HL-60/S4 treated with phorbol 12-myristate 13-acetate at 8.2 ng/mL for 4 days and 3 days (cell line): ENCODE measurements at regions not wholly inside any gene's neighbourhood (a gene's known extent, or its start where the extent isn't known, plus 50 kb on each side); places are given as distances from the start of the nearest gene placed in this dataset.
"Not testable (repeated sequence)": the region's sequence is repeated elsewhere in the genome, so short reads cannot be mapped to it uniquely, and the experiment has no call there.

Source experiments
- in situ Hi-C: fragments of 300-500 bp; cut with MboI; formaldehyde crosslinking; loops from 2 replicates; pipeline ENCODE4 v1.15.0; 2022; ENCODE audit warnings: low sequenced_read_pairs

DNA sequence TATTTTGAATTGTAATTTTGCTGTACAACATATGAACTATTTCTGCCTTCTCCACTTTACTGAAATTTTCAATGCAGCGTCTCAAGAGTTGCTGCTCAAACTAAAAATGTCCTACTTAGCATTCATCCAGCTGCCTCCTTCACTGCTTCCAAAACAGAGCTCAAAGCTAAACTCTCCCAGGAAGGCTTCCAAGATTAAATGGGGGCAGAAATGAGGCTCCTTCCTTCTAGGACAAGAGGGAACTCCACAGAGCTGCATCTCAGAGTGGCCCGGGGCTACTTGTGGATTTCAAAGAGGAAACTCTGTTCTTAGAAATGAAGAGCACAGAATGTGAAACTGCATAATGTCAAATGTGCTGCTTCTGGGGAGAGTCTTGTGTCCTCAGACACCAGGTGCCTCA lies 295.9 kb upstream of the NCAM1 start:
- in situ Hi-C loops, result no loop called here

DNA sequence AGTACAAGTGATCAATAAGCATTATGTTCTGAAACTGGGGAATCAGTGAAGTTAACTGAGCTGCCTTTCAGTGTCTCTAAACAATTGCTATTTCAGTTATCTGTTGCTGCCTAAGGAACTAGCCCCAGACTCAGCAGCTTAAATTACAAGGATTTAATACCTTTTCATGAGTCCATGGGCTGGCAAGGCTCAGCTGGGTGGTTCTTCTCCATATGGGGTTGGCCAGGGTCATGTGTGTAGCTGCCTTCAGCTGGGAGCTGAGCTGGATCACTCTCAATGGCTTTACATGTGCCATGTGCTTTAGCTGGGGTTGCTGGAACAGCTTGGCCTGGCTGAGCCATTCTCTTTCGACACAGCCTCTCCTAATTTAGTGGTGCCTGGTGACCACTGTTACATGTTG lies 295.0 kb upstream of the NCAM1 start:
- in situ Hi-C loops, result no loop called here

DNA sequence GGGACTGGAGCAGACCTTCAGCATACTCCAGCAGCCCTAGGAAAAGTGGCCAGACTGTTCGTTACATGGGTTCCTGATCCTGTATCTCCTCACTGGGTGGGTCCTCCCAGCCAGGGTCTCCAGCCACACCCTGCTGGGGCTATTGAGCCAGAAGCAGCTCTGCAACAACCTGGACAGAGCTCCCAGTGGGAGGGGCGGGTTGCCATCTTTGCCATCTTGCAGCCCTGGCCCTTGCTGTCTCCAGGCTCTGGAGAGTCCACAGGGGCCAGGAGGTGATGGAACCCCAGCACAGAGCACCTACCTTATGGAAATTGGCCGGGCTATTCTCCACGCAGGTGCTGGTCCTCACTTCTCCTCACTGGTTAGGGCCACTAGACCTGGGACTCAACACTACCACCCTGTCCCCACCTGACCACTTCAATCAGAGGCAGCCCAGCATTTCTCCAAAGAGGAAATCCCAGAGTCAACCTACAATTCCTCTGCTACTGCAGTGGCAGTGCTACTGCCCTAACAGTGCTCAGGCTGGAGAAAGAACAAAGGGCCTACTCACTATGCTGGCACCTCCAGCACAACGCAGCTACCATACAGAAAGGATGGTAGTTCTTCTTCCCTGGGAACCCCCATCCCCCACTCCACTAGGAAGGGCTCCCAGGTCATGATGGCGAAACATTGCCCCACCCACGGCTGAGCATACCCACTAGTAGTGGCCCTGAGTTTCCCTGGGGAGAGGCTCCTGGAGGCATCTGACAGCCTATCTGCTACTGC lies 290.2 kb upstream of the NCAM1 start:
- in situ Hi-C loops, result no loop called here

DNA sequence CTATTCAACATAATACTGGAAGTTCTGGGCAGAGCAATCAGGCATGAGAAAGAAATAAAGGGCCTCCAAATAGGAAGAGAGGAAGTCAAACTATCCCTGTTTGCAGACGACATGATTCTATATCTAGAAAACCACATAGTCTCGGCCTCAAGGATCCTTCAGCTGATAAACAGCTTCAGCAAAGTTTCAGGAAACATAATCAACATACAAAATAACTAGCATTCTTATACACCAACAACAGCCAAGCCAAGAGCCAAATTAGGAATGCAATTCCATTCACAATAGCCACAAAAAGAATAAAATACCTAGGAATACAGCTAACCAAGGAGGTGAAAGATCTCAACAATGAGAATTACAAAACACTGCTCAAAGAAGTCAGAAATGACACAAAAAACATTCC lies 287.8 kb upstream of the NCAM1 start:
- in situ Hi-C loops, result not testable (repeated sequence)

DNA sequence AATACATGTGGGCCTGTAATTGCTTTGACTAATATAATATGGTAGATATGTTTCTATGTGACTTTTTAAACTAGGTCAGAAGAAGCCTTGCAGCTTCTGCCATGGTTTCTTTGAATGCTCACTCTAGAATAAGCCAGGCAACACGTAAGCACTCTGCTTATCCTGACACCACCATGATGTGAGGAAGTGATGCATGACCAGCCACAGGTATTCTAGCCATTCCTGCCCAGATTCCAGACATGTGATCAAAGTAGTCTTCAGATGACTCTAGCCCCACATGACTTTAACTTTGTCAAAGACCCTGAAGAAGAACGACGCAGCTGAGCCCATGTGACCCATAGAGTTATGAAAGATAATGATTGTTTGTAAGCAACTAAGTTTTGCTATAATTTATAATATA lies 276.1 kb upstream of the NCAM1 start:
- in situ Hi-C loops, result no loop called here

DNA sequence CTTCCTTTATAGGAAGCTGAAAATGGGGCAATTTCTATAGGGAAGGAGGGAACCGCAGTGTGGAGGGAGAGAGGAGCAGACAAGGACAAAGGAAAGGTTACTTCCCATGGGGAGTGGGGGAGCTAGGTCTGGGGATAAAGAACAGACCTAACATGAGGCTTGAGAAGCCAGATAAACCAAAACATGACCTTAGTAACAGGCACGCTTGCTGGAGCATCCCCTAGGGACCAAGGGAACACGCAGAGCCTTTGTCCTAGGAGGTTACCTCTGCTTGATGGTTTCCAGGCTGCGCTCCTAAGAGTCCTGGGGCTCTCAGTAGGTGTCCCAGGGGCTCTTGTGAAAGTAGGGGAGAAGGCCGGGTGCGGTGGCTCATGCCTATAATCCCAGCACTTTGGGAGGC lies 271.4 kb upstream of the NCAM1 start:
- in situ Hi-C loops, result no loop called here

DNA sequence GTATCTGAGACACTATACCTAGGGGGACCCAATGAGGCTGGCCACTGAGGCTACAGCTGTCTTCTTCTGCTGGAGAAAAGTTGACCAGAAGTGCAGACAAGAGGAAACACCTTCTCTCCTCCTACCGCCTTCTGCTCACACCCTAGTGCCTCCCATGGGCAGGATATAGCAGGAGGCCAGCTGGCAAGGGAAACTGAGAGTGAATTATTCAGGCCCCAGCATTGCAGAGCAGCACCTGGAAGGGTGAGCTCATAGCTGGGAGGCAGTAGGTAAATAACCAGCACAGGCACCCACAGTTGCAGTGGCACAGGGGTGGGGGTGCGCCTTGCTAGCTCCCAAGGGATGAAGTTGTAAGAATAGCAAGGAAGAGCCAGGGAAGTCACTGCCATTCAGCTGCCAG lies 267.4 kb upstream of the NCAM1 start:
- in situ Hi-C loops, result no loop called here

DNA sequence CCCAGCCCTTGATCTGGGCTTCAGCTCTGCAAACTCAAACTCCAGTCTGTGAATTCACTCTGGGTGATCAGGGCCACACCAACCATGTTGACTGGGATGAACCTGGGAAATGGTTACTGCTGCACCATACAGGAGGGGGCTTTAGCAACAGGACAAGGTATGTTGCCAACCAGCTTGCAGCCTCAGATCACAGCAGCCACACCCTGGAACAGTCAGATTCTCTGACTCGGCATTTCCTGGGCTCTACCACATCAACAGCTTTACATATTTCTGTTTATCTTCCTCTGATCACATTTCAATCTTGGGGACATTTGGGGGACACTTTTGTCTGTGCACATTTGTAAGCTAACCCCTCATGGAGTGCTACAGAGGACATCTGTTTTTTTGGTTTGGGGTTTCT lies 267.0 kb upstream of the NCAM1 start:
- in situ Hi-C loops, result no loop called here

DNA sequence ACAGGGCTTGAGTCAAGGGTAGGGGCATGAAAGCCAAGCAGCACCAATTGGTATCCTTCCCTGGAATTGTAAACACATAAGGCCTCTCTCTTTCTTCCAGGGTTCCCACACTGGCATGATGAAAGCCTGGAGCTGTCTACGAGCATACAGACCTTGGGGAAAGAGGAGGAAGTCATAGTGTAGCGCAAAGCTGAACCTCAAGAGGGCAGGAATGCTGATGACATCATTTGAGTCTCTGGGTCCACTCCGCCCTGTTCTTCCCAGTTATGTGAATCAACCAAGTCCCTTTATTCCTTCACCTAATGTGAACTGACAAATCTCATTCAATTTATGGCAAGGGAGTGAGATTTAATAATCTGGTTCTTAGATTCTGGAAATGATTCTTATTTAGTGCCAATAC lies 266.4 kb upstream of the NCAM1 start:
- in situ Hi-C loops, result no loop called here

DNA sequence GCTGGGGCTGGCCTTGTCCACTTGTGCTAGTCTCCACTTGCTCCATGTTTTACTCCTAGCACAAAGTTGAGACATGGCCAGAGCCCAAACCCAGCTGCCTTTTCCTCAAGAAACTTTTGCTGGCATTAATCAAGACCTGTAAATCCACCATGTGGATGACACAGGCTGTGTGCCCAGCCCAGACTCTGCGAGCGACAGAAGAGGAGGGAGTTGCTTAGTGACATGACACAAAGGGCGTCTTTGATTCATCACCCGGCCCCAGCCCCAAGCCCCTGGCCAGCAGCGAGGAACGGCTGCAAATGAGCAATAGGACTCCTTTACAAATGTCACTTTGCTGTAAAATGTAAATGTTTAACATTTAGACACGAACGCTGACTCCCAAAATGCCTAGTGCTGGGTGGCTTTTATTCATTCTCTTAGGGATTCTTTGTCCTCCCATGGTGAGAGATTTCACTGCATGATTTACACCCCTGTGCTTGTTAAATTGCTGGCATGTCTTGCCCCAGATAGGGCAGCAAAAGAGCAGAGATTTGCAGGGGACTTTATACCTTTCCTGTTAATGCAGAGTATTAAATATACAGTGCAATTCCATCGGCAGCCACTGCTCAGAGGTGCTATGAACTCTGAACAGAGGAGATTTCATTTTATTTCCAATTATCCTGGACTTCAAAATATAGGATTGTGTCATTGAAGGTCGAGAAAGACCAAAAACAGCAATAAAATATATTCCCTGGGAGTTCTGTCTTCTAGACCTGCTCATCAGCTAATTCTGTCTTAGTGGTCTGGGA lies 263.6 kb upstream of the NCAM1 start:
- in situ Hi-C loops, result no loop called here

DNA sequence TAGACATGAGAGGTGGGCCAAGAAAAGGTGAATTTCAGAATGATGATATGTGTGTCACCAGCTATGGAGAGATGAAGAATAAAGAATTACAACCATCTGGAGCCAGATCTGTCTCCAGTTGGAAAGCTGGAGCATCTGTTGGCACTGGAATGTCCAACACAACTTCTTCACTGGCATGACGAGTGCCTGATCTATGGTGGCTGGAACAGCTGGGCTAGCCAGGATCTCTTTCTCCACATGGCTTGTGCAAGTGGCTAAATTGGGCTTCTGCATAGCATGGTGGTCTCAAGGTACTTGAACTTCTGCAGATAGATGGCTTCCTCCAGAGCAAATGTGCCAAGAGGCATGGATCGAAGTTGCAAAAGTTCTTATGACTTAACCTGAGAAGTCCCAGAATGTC lies 256.1 kb upstream of the NCAM1 start:
- in situ Hi-C loops, result no loop called here

DNA sequence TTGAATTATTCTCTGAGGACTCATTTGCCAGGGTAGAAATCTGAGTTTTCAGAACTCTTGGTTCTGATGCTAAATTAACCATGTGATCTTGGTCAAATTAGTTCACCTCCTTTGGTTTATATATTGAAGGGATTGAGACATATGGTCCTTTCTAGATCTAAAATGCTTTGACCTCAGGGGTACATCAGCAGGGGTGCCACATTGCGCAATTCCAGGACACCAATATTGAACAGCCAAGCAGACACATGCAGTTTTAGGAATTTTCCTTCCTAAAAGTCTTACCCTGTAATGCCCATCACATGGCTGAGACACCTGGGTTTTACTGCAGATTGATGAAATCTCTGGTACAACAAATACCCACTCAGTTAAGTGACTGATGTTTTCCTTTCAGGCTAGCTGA lies 254.4 kb upstream of the NCAM1 start:
- in situ Hi-C loops, result no loop called here

DNA sequence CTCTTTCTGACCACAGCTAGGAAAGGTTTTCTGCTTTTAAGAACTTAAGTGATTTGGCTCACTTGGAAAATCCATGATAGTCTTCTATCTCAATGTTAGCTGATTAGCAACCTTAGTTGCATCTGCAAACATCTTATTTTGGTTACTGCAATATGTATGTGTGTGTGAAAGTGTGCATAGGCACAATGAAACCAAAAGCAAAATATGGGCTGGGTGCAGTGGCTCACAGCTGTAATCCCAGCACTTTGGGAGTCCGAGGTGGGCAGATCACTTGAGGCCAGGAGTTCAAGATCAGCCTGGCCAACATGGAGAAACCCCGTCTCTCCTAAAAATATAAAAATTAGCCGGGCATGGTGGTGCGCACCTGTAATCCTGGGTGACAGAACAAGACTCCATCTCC lies 246.9 kb upstream of the NCAM1 start:
- in situ Hi-C loops, result not testable (repeated sequence)

DNA sequence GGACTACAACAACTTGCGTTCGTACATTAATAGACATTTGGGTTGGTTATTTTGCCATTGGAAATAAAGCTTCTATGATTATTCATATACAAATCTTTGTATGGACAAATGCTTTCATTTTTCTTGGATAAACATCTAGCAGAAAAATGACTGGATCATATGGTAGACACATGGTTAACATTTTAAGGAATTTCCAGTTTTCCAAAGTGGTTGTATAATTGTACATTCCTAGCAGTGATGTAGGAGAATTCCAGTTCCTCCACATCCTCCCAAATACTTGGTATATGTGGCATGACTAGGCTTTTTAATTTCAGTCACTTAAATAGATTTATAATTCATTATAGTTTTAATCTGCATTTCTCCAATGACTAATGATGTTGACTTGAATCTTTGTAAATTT lies 246.2 kb upstream of the NCAM1 start:
- in situ Hi-C loops, result no loop called here

DNA sequence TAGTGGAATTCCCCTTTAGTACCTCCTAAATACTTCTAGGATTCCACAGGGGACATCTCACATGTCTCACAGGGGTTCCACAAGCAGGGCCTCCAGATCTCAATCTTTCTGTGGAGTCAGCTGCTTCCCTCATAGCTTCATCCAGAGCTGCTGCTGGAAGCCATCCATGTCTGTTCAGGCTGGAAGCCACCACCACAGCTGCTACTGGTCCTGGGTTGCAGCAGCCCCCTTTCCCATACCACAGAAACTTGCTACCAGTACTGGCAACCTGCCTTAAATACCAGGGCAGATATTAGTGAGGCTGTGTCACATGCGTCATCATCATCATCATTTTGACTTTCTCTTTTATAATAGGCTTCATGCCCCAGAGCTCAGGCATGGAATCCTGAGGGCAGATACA lies 242.7 kb upstream of the NCAM1 start:
- in situ Hi-C loops, result no loop called here

DNA sequence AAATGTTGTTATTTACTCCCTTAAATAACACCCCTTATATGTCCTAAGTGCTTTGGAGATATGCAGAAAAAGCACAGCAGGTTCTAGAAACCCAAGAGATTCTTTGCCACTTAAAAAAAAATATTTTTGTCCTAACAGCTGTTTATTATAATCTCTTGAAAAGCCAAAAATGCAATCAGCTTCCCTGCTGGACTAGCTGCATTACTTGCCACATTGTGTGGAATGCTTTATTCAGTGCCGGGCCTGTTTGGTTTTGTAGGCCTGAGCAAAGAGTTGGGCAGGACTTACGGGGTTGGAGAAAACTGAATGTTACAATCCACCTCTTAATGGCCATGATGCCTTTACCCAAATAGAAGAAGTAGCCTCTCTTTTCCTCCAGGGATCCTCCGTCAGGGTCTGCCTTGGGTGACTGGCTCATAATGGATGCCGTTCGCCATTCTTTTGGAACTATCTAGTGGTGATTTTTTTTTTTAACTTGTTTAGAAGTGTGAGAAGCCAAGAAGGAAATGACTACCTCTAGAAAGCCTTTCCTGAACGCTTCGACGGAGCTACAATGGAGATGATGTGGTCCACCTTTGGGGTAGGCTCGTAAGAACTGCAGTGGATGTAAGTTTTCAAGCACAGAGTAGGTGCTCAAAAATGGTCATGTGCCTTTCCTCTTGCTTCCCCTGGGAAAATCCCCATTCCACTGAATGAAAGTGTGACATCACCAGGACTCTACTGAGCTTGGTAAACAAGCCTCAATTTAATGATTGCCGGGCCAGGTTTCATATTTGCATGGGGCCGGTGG lies 241.3 kb upstream of the NCAM1 start:
- in situ Hi-C loops, result no loop called here

DNA sequence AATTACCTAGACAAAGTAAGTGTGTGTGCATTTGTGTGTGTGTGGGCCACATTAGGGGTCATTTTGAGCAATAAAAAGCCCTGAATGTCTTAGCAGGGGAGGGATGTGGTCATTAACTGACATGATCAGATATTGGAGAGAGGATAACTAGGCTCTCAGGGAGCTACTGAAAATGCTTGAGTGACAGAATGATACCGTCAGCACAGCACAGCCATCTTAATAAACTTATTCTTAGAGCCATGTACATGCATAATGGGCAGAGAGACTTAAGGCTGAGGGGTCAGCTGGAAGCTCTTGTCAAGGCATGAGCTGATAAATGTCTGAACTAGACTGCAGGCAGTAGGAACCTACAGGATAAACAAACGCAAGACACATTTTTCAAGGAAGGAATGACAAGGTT lies 239.1 kb upstream of the NCAM1 start:
- in situ Hi-C loops, result no loop called here

DNA sequence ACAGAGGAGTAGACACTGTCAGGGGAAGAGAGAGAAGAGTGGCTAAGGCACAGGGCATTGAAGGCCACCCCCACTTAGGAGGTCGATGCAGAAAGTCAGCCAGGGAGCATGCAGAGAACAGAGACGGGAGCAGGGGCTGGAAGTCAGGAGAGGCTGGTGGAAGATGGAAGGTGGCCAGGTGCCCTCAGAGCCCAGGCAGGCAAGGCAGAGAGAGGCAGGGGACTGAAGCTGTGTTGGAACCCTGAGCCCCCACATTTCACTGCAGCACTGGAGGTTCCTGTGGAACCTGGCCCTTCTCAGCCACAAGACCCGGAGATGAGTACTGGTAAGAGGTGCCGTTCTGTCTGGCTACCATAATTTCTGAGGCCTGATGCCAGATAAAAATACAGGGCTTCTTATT lies 238.3 kb upstream of the NCAM1 start:
- in situ Hi-C loops, result no loop called here

DNA sequence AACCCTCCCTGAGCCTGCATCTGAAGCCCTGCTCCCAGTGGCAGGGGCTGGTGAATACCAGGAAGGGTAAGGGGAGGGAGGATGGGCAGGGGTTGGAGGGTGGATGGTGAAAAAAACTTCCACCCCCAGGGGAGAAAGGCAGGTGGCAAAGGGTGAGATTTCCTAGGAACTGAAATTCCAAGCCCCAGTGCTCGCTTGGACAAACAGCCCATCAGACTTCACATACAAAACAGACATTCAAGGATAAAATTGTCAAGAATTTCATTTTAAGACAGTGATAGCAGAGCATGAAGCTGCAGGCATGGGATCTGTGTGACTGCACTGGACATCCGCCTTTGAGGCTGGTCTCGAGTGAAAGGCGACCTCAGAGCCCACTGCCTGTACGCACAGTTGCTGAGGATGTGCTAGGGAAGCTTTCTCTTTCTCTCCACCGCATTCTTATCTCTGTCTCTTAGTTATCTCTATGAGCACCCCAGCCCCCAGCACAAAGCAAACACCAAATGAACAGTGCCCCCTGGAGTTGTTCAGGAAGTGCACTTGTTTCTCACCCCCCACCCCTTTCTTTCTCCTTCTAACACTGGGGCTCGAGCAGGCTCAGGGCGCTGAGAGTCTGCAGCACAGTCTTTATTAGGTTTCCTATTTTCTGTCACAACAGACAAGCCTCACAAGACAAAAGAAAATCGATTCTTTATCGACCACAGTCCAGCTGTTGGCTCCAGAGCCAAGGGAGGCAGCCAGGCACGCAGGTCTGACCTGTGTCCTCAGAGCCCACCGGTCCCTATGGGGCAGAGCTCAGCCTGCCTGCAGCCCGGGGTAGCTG lies 237.3 kb upstream of the NCAM1 start:
- in situ Hi-C loops, result no loop called here

DNA sequence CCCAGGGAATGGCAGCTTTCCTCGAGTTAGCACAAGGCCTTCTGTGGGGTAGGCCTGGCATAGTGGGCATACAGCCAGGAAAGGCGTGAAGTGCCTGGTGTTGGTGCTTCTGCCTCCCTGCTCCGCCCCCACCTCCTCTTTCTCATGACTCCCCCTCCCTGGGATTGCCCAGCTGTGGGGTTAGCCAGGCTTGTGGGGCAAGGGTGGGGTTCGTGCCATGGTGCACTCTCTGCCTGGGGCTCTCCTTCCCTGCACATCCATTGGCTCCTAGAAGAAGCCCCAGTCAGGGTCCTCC lies 236.8 kb upstream of the NCAM1 start:
- in situ Hi-C loops, result no loop called here

DNA sequence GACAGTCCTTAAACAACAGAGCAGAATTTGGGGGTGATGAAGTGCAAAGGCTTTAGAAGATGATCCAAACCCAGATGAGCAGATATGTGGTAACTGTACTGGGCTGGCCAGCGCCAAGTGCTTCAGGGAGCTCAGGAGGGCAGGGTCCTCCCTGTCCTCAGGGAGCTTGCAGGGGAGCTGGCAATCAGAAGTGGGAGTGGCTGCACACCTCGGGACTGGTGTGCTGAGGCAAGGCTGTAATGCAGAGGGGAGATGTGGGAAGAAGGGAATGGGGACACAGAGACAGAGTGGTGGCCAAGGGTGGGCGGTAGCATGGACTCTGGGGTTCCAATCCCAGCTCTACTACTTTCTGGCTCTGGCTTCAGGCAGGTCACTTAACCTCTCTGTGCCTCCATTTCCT lies 235.6 kb upstream of the NCAM1 start:
- in situ Hi-C loops, result no loop called here
